ENCODE measurements at regions not wholly inside any gene's neighbourhood (a gene's known extent, or its start where the extent isn't known, plus 50 kb on each side); places are given as distances from the start of the nearest gene placed in this dataset.

- no peak for ATAC-seq
- intact Hi-C loops (cut with DNase I), result no loop called here
- no peak for DNase-seq (ENCODE audit: low spot score)
Measured at GRCh38 chr6:113445201-113445600, 411.9 kb upstream of the MARCKS start.

- intact Hi-C loops (cut with DNase I), result no loop called here
- ATAC-seq (peak; percentile 72), DNase-seq (ENCODE audit: low spot score) (no peak)
Measured at GRCh38 chr6:113447088-113447831, 409.9 kb upstream of the MARCKS start.

- DNase-seq (ENCODE audit: low spot score), result no peak
- intact Hi-C loops (cut with DNase I), result no loop called here
- no peak for ATAC-seq
Measured at GRCh38 chr6:113449051-113449450, 408.1 kb upstream of the MARCKS start.

GRCh38 chr6:113450061-113450465 lies 407.1 kb upstream of the MARCKS start:
- no peak for ATAC-seq
- intact Hi-C loops (cut with DNase I), result no loop called here
- DNase-seq (ENCODE audit: low spot score), result no peak

- no peak for DNase-seq (ENCODE audit: low spot score)
- no peak for ATAC-seq
- intact Hi-C loops (cut with DNase I), result no loop called here
Measured at GRCh38 chr6:113451049-113451448, 406.1 kb upstream of the MARCKS start.

- intact Hi-C loops (cut with DNase I), result no loop called here
- DNase-seq (ENCODE audit: low spot score) (peak; percentile 58), ATAC-seq (peak; percentile 76)
Measured at GRCh38 chr6:113457198-113457597, 399.9 kb upstream of the MARCKS start.

- intact Hi-C loops (cut with DNase I), result no loop called here
- DNase-seq (ENCODE audit: low spot score) (no peak), ATAC-seq (no peak)
Measured at GRCh38 chr6:113457751-113458150, 399.4 kb upstream of the MARCKS start.

- ATAC-seq (no peak), DNase-seq (ENCODE audit: low spot score) (no peak)
- intact Hi-C loops (cut with DNase I), result no loop called here
Measured at GRCh38 chr6:113458368-113459010, 398.7 kb upstream of the MARCKS start.

- ATAC-seq, result peak; percentile 66
- no peak for DNase-seq (ENCODE audit: low spot score)
- intact Hi-C loops (cut with DNase I), result no loop called here
Measured at GRCh38 chr6:113461153-113461932, 395.8 kb upstream of the MARCKS start.

GRCh38 chr6:113464536-113464935 lies 392.6 kb upstream of the MARCKS start:
- intact Hi-C loops (cut with DNase I), result no loop called here
- ATAC-seq (no peak), DNase-seq (ENCODE audit: low spot score) (no peak)

- no peak for ATAC-seq
Measured at GRCh38 chr6:113464960-113465359, 392.2 kb upstream of the MARCKS start.

GRCh38 chr6:113466526-113466925 lies 390.6 kb upstream of the MARCKS start:
- ATAC-seq, result no peak
- DNase-seq (ENCODE audit: low spot score), result no peak
- intact Hi-C loops (cut with DNase I), result no loop called here

More at GRCh38 chr6:113464960-113465359, 392.2 kb upstream of the MARCKS start:
- intact Hi-C loops (cut with DNase I), result no loop called here
- no peak for DNase-seq (ENCODE audit: low spot score)

- ATAC-seq (no peak), DNase-seq (ENCODE audit: low spot score) (peak; percentile 55)
- intact Hi-C loops (cut with DNase I), result no loop called here
Measured at GRCh38 chr6:113475392-113475791, 381.8 kb upstream of the MARCKS start.

GRCh38 chr6:113476937-113477839 lies 380.0 kb upstream of the MARCKS start:
- ATAC-seq (peak; percentile 67), DNase-seq (ENCODE audit: low spot score) (no peak)
- intact Hi-C loops (cut with DNase I), result no loop called here

GRCh38 chr6:113480616-113481015 lies 376.5 kb upstream of the MARCKS start:
- DNase-seq (ENCODE audit: low spot score) (no peak), ATAC-seq (no peak)
- intact Hi-C loops (cut with DNase I), result no loop called here

- ATAC-seq (no peak), DNase-seq (ENCODE audit: low spot score) (no peak)
- intact Hi-C loops (cut with DNase I), result no loop called here
Measured at GRCh38 chr6:113481458-113481857, 375.7 kb upstream of the MARCKS start.

GRCh38 chr6:113481910-113482309 lies 375.2 kb upstream of the MARCKS start:
- DNase-seq (ENCODE audit: low spot score) (no peak), ATAC-seq (no peak)
- intact Hi-C loops (cut with DNase I), result no loop called here

GRCh38 chr6:113482771-113483170 lies 374.4 kb upstream of the MARCKS start:
- intact Hi-C loops (cut with DNase I), result no loop called here
- DNase-seq (ENCODE audit: low spot score), result no peak
- no peak for ATAC-seq

GRCh38 chr6:113486199-113486598 lies 370.9 kb upstream of the MARCKS start:
- no peak for DNase-seq (ENCODE audit: low spot score)
- no peak for ATAC-seq
- intact Hi-C loops (cut with DNase I), result no loop called here
